ENCODE measurements at regions not wholly inside any gene's neighbourhood (a gene's known extent, or its start where the extent isn't known, plus 50 kb on each side); places are given as distances from the start of the nearest gene placed in this dataset.

GRCh38 chr6:146980900-146981329, 223.3 kb upstream of the STXBP5 start:
- TF ChIP-seq, protein P1, sequence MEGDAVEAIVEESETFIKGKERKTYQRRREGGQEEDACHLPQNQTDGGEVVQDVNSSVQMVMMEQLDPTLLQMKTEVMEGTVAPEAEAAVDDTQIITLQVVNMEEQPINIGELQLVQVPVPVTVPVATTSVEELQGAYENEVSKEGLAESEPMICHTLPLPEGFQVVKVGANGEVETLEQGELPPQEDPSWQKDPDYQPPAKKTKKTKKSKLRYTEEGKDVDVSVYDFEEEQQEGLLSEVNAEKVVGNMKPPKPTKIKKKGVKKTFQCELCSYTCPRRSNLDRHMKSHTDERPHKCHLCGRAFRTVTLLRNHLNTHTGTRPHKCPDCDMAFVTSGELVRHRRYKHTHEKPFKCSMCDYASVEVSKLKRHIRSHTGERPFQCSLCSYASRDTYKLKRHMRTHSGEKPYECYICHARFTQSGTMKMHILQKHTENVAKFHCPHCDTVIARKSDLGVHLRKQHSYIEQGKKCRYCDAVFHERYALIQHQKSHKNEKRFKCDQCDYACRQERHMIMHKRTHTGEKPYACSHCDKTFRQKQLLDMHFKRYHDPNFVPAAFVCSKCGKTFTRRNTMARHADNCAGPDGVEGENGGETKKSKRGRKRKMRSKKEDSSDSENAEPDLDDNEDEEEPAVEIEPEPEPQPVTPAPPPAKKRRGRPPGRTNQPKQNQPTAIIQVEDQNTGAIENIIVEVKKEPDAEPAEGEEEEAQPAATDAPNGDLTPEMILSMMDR (IDR thresholded peaks at IDR 0.05) = no peak
- no peak for TF ChIP-seq EZH2 (IDR thresholded peaks at IDR 0.05; ENCODE audit: borderline replicate concordance, insufficient read depth, low read depth, low read length, poor library complexity, severe bottlenecking)

Measured in B cell (primary cell).